Activated CD4-positive, alpha-beta T cell treated with anti-CD3 and anti-CD28 coated beads, Interleukin-2, Interleukin-4, amounts not matched to agents 100 ng/mL and 50 ng/mL, durations not matched to agents 16 hours and 8 hours (primary cell): ENCODE measurements at regions not wholly inside any gene's neighbourhood (a gene's known extent, or its start where the extent isn't known, plus 50 kb on each side); places are given as distances from the start of the nearest gene placed in this dataset.

Experiments
- DNase-seq: peaks from one replicate; pipeline ENCODE4 v3.0.0-alpha.2; 2020; ENCODE audit warnings: low spot score

- DNase-seq = no peak
Measured at GRCh38 chr22:48560836-48561235, 1266.8 kb downstream of the BRD1 start.

- DNase-seq = no peak
Measured at GRCh38 chr22:48560389-48560751, 1267.3 kb downstream of the BRD1 start.

GRCh38 chr22:48559647-48560388 lies 1267.9 kb downstream of the BRD1 start:
- no peak for DNase-seq

GRCh38 chr22:48558606-48559402 lies 1268.9 kb downstream of the BRD1 start:
- no peak for DNase-seq

- no peak for DNase-seq
Measured at GRCh38 chr22:48558016-48558415, 1269.7 kb downstream of the BRD1 start.

GRCh38 chr22:48557473-48557872 lies 1270.2 kb downstream of the BRD1 start:
- DNase-seq = no peak

- no peak for DNase-seq
Measured at GRCh38 chr22:48556751-48557150, 1270.9 kb downstream of the BRD1 start.

GRCh38 chr22:48556222-48556621 lies 1271.5 kb downstream of the BRD1 start:
- no peak for DNase-seq

- no peak for DNase-seq
Measured at GRCh38 chr22:48555606-48556005, 1272.1 kb downstream of the BRD1 start.

- DNase-seq = no peak
Measured at GRCh38 chr22:48554893-48555572, 1272.6 kb downstream of the BRD1 start.

GRCh38 chr22:48553694-48554308 lies 1273.9 kb downstream of the BRD1 start:
- no peak for DNase-seq

GRCh38 chr22:48553119-48553518 lies 1274.6 kb downstream of the BRD1 start:
- DNase-seq = no peak

GRCh38 chr22:48551716-48552268 lies 1275.9 kb downstream of the BRD1 start:
- no peak for DNase-seq

GRCh38 chr22:48551061-48551460 lies 1276.6 kb downstream of the BRD1 start:
- DNase-seq = no peak

- DNase-seq = no peak
Measured at GRCh38 chr22:48548391-48548790, 1279.3 kb downstream of the BRD1 start.

GRCh38 chr22:48547971-48548370 lies 1279.7 kb downstream of the BRD1 start:
- no peak for DNase-seq

- DNase-seq = no peak
Measured at GRCh38 chr22:48546653-48547424, 1280.8 kb downstream of the BRD1 start.

GRCh38 chr22:48545987-48546386 lies 1281.7 kb downstream of the BRD1 start:
- DNase-seq = no peak

- no peak for DNase-seq
Measured at GRCh38 chr22:48541401-48542098, 1286.1 kb downstream of the BRD1 start.

GRCh38 chr22:48539261-48539660 lies 1288.4 kb downstream of the BRD1 start:
- no peak for DNase-seq
